ENCODE measurements at regions not wholly inside any gene's neighbourhood (a gene's known extent, or its start where the extent isn't known, plus 50 kb on each side); places are given as distances from the start of the nearest gene placed in this dataset.
"Not testable (repeated sequence)": the region's sequence is repeated elsewhere in the genome, so short reads cannot be mapped to it uniquely, and the experiment has no call there.

DNA sequence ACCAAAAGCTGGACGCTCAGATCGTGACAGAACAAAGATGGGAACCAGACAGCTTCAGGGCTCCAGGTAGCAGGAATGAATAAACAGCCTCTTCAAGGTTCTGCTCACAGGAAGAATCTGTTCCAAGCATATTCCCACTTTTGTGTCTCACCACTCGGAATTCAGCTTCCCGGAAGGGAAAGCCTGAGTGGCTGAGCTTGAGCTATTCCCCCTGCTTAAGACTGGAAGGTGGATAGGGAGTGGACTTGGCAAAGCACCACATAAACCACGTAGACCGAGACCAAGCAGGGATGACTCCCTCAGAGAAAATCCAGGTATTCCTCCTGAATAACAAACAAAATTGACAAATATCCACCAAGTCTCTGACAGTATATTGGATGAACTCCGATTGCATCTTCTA is 180.2 kb upstream of the NR2F2 start:
- Histone ChIP-seq H3K4me2 (ENCODE audit: low read depth, low read length, poor library complexity, severe bottlenecking) (no peak overlapping the region), H3K27me3 (ENCODE audit: low read length) (no peaks in the 10 kb centered on the region), H3K4me1 (ENCODE audit: low read length) (no peaks in the 10 kb centered on the region), H4K20me1 (ENCODE audit: insufficient read depth, low read depth, low read length) (no peaks in the 10 kb centered on the region), H3K9me3 (ENCODE audit: low read length) (peaks cover 37% of the 10 kb centered on the region), H2AFZ (ENCODE audit: low read length) (no peak overlapping the region), H3K79me2 (ENCODE audit: low read length) (no peaks in the 10 kb centered on the region), H3K27ac (ENCODE audit: low read length) (no peak overlapping the region), H3K9ac (ENCODE audit: low read length) (no peak overlapping the region), H3K36me3 (ENCODE audit: insufficient read depth, low read length) (no peaks in the 10 kb centered on the region), H3K4me3 (ENCODE audit: low read length) (no peak overlapping the region), H3K9me2 (replicated peaks; ENCODE audit: insufficient read depth, low read length) (no peaks in the 10 kb centered on the region)
- DNase-seq, result no peak

DNA sequence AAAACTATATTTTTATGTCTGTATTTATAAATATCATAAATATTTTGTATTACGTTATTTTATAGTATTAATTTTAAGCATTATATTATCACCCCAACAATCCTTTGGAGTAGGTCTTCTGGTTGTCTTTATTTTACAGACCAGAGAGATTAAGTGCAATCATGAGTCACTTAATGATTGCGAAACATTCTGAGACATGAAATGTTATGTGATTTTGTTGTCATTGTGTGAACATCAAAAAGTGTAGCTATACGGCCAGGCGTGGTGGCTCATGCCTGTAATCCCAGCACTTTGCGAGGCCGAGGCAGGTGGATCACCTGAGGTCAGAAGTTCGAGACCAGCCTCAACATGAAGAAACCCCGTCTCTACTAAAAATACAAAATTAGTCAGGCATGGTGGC is 178.8 kb upstream of the NR2F2 start:
- not testable (repeated sequence) for H2AFZ ChIP-seq (ENCODE audit: low read length); H3K9ac ChIP-seq (ENCODE audit: low read length); H3K4me2 ChIP-seq (ENCODE audit: low read depth, low read length, poor library complexity, severe bottlenecking); H3K27me3 ChIP-seq (ENCODE audit: low read length); H4K20me1 ChIP-seq (ENCODE audit: insufficient read depth, low read depth, low read length); H3K4me1 ChIP-seq (ENCODE audit: low read length); H3K36me3 ChIP-seq (ENCODE audit: insufficient read depth, low read length); H3K4me3 ChIP-seq (ENCODE audit: low read length); DNase-seq; H3K27ac ChIP-seq (ENCODE audit: low read length); H3K9me2 ChIP-seq (replicated peaks; ENCODE audit: insufficient read depth, low read length); H3K79me2 ChIP-seq (ENCODE audit: low read length)
- H3K9me3 ChIP-seq (ENCODE audit: low read length), result peaks cover 27% of the 10 kb centered on the region

DNA sequence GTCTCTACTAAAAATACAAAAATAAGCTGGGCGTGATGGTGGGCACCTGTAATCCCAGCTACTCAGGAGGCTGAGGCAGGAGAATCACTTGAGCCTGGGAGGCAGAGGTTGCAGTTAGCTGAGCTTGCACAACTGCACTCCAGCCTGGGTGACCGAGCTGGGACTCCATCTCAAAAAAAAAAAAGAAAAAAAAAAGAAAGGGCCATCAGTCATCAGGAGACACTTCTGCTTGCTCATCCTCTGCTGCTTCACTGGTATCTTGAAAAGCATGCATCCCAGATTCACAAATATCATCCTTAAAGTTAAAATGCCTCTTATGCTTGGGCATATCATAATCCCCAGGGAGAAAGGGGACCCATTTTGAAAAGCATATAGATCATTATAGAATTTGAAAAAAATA is 176.6 kb upstream of the NR2F2 start:
- H3K4me2 ChIP-seq (ENCODE audit: low read depth, low read length, poor library complexity, severe bottlenecking), result no peak overlapping the region
- no peak overlapping the region for H2AFZ ChIP-seq (ENCODE audit: low read length)
- no peaks in the 10 kb centered on the region for H3K4me1 ChIP-seq (ENCODE audit: low read length)
- H4K20me1 ChIP-seq (ENCODE audit: insufficient read depth, low read depth, low read length), result no peaks in the 10 kb centered on the region
- H3K4me3 ChIP-seq (ENCODE audit: low read length), result no peak overlapping the region
- H3K79me2 ChIP-seq (ENCODE audit: low read length), result no peaks in the 10 kb centered on the region
- H3K9me3 ChIP-seq (ENCODE audit: low read length), result peaks cover 23% of the 10 kb centered on the region
- H3K9ac ChIP-seq (ENCODE audit: low read length), result no peak overlapping the region
- H3K27ac ChIP-seq (ENCODE audit: low read length), result no peak overlapping the region
- H3K9me2 ChIP-seq (replicated peaks; ENCODE audit: insufficient read depth, low read length), result no peaks in the 10 kb centered on the region
- DNase-seq, result no peak
- no peaks in the 10 kb centered on the region for H3K27me3 ChIP-seq (ENCODE audit: low read length)
- no peaks in the 10 kb centered on the region for H3K36me3 ChIP-seq (ENCODE audit: insufficient read depth, low read length)

DNA sequence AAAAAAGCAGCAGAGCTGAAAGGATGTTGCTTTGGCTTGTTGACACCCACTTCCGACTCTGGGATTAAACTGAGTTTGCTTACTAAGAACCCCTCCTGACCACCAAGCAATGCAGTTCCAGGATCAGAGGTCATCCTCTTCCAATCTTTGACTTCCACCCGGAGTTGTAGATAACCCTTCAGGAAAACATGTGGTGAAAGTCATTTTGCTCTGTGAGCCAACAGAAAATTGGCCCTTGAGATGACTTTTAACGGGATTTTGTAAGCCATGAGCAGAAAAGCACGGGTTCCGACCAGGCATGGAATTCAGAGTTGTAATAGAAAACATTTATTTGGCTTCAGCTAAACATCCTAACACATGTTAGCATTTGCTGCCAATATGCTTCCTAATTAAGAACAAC is 171.6 kb upstream of the NR2F2 start:
- Histone ChIP-seq H3K9me3 (ENCODE audit: low read length) (peaks cover 6% of the 10 kb centered on the region), H3K4me2 (ENCODE audit: low read depth, low read length, poor library complexity, severe bottlenecking) (no peak overlapping the region), H3K27me3 (ENCODE audit: low read length) (no peaks in the 10 kb centered on the region), H3K9me2 (replicated peaks; ENCODE audit: insufficient read depth, low read length) (no peaks in the 10 kb centered on the region), H3K4me3 (ENCODE audit: low read length) (no peak overlapping the region), H3K4me1 (ENCODE audit: low read length) (no peaks in the 10 kb centered on the region), H3K79me2 (ENCODE audit: low read length) (no peaks in the 10 kb centered on the region), H3K27ac (ENCODE audit: low read length) (no peak overlapping the region), H3K36me3 (ENCODE audit: insufficient read depth, low read length) (no peaks in the 10 kb centered on the region), H4K20me1 (ENCODE audit: insufficient read depth, low read depth, low read length) (no peaks in the 10 kb centered on the region), H2AFZ (ENCODE audit: low read length) (no peak overlapping the region), H3K9ac (ENCODE audit: low read length) (no peak overlapping the region)
- DNase-seq, result no peak

DNA sequence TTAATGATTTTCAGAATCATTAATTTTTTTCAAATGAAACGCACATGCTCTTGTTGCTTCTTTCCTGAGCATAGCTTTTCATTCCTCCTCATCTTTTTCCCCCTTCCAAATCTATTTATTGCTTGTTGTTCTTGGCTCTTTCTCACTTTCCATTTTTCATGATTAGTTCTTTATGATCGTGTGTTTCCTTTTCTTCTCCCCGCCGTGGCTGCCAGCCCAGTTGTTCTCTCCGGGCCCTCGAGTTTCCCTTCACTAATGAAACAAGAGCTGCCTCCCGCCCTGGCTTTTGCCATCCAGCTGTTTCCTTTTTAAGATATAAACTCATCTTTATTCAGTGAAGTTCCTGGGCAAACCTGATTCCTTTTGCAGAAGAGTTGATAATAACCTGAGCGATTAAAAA is 170.2 kb upstream of the NR2F2 start:
- no peaks in the 10 kb centered on the region for H3K9me2 ChIP-seq (replicated peaks; ENCODE audit: insufficient read depth, low read length)
- no peak overlapping the region for H3K4me3 ChIP-seq (ENCODE audit: low read length)
- H3K27ac ChIP-seq (ENCODE audit: low read length), result no peak overlapping the region
- H3K27me3 ChIP-seq (ENCODE audit: low read length), result no peaks in the 10 kb centered on the region
- no peak overlapping the region for H3K4me2 ChIP-seq (ENCODE audit: low read depth, low read length, poor library complexity, severe bottlenecking)
- H3K9me3 ChIP-seq (ENCODE audit: low read length), result peaks cover 8% of the 10 kb centered on the region
- no peaks in the 10 kb centered on the region for H4K20me1 ChIP-seq (ENCODE audit: insufficient read depth, low read depth, low read length)
- no peak overlapping the region for H2AFZ ChIP-seq (ENCODE audit: low read length)
- H3K79me2 ChIP-seq (ENCODE audit: low read length), result no peaks in the 10 kb centered on the region
- no peak overlapping the region for H3K9ac ChIP-seq (ENCODE audit: low read length)
- no peaks in the 10 kb centered on the region for H3K36me3 ChIP-seq (ENCODE audit: insufficient read depth, low read length)
- H3K4me1 ChIP-seq (ENCODE audit: low read length), result no peaks in the 10 kb centered on the region
- no peak for DNase-seq

DNA sequence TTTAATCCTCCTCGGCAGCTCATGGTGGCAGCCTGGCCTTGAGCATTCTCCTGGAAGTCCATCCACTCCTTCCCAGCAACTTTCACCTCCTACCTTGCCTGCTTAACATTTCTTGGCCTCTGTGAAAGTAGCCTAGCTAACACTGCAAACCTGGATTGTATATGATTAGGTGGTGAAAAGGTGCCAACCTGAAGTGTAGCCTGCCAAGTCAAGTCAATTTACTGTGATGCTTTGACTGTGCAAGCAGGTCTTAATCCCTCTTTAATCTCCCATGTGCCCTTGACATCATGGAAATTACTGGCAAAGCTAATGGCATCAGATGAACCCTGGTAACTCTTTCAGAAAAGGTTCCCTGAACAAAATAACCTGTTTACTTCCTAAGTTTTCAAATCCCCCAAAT is 169.7 kb upstream of the NR2F2 start:
- Histone ChIP-seq H3K9ac (ENCODE audit: low read length) (no peak overlapping the region), H3K27ac (ENCODE audit: low read length) (no peak overlapping the region), H3K27me3 (ENCODE audit: low read length) (no peaks in the 10 kb centered on the region), H3K79me2 (ENCODE audit: low read length) (no peaks in the 10 kb centered on the region), H3K4me3 (ENCODE audit: low read length) (no peak overlapping the region), H2AFZ (ENCODE audit: low read length) (no peak overlapping the region), H3K9me3 (ENCODE audit: low read length) (peaks cover 8% of the 10 kb centered on the region), H3K4me2 (ENCODE audit: low read depth, low read length, poor library complexity, severe bottlenecking) (no peak overlapping the region), H3K36me3 (ENCODE audit: insufficient read depth, low read length) (no peaks in the 10 kb centered on the region), H3K9me2 (replicated peaks; ENCODE audit: insufficient read depth, low read length) (no peaks in the 10 kb centered on the region), H3K4me1 (ENCODE audit: low read length) (no peaks in the 10 kb centered on the region), H4K20me1 (ENCODE audit: insufficient read depth, low read depth, low read length) (no peaks in the 10 kb centered on the region)
- no peak for DNase-seq

DNA sequence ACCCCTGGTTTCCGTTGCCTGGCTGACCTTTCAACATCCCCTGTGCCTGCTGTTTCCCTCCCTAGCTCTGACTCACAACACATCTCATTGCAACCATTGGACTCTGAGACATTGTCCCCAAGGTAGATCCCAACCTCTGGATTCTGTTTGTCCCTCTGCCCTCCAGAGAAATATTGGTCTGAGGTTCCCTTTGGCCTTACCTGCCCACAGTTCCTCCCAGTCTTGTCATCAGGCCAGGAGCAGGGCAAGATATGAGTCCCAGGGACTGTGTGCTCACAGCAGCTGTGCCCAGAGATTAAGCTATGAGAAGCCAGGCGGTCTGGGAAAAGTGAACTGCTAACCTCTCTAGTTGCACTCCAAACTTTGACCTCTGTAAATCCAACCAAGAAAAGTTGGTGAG is 168.2 kb upstream of the NR2F2 start:
- Histone ChIP-seq H3K4me1 (ENCODE audit: low read length) (no peaks in the 10 kb centered on the region), H3K9me3 (ENCODE audit: low read length) (peaks cover 10% of the 10 kb centered on the region), H3K36me3 (ENCODE audit: insufficient read depth, low read length) (no peaks in the 10 kb centered on the region), H3K4me3 (ENCODE audit: low read length) (no peak overlapping the region), H3K79me2 (ENCODE audit: low read length) (no peaks in the 10 kb centered on the region), H2AFZ (ENCODE audit: low read length) (no peak overlapping the region), H3K27me3 (ENCODE audit: low read length) (no peaks in the 10 kb centered on the region), H3K9ac (ENCODE audit: low read length) (no peak overlapping the region), H3K9me2 (replicated peaks; ENCODE audit: insufficient read depth, low read length) (no peaks in the 10 kb centered on the region), H3K4me2 (ENCODE audit: low read depth, low read length, poor library complexity, severe bottlenecking) (no peak overlapping the region), H4K20me1 (ENCODE audit: insufficient read depth, low read depth, low read length) (no peaks in the 10 kb centered on the region), H3K27ac (ENCODE audit: low read length) (no peak overlapping the region)
- DNase-seq, result no peak

DNA sequence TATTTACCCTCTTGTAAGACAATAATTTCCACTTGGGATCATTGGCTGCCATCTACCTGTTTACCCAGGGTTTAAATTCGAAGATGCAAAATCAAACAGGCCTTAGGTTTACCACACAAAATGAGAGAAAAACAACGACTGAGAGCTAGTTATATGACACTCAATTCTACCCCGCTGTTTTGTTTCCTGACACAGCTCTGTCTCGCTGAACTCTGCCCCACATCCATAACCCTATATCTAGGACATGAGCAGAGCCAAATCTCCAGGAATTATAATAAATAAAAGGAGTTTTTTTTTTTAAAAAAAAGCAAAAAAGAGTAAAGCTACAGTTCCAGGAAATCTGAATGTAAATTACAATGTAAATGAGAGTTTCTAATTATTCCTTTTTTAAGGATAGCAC is 165.4 kb upstream of the NR2F2 start:
- Histone ChIP-seq H3K9ac (ENCODE audit: low read length) (no peak overlapping the region), H3K9me2 (replicated peaks; ENCODE audit: insufficient read depth, low read length) (no peaks in the 10 kb centered on the region), H4K20me1 (ENCODE audit: insufficient read depth, low read depth, low read length) (no peaks in the 10 kb centered on the region), H2AFZ (ENCODE audit: low read length) (no peak overlapping the region), H3K27me3 (ENCODE audit: low read length) (no peaks in the 10 kb centered on the region), H3K9me3 (ENCODE audit: low read length) (peaks cover 7% of the 10 kb centered on the region), H3K27ac (ENCODE audit: low read length) (no peak overlapping the region), H3K4me3 (ENCODE audit: low read length) (no peak overlapping the region), H3K36me3 (ENCODE audit: insufficient read depth, low read length) (no peaks in the 10 kb centered on the region), H3K79me2 (ENCODE audit: low read length) (no peaks in the 10 kb centered on the region), H3K4me2 (ENCODE audit: low read depth, low read length, poor library complexity, severe bottlenecking) (no peak overlapping the region), H3K4me1 (ENCODE audit: low read length) (no peaks in the 10 kb centered on the region)
- no peak for DNase-seq

DNA sequence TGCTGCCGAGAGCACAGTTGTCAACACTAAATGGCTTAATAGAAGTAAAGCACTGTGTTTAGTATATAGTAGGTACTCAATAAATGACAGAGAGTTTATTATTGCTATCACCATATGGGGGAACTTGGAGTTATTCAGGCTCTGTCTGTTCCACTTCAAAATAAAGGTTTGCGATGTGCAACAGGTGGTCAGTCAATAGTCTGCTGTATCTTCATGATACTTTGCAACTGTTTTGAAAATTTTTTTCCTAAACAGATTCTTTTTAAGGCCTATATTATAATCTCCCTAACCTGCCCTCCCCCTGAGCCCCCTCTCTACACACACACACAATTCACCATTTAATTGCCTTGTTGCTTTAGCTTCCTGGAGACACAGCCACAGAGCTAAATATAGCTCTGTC is 164.7 kb upstream of the NR2F2 start:
- no peak overlapping the region for H3K9ac ChIP-seq (ENCODE audit: low read length)
- peaks cover 7% of the 10 kb centered on the region for H3K9me3 ChIP-seq (ENCODE audit: low read length)
- H3K36me3 ChIP-seq (ENCODE audit: insufficient read depth, low read length), result no peaks in the 10 kb centered on the region
- no peaks in the 10 kb centered on the region for H3K4me1 ChIP-seq (ENCODE audit: low read length)
- H3K79me2 ChIP-seq (ENCODE audit: low read length), result no peaks in the 10 kb centered on the region
- DNase-seq, result no peak
- H3K27ac ChIP-seq (ENCODE audit: low read length), result no peak overlapping the region
- H2AFZ ChIP-seq (ENCODE audit: low read length), result no peak overlapping the region
- H3K27me3 ChIP-seq (ENCODE audit: low read length), result no peaks in the 10 kb centered on the region
- no peak overlapping the region for H3K4me3 ChIP-seq (ENCODE audit: low read length)
- no peak overlapping the region for H3K4me2 ChIP-seq (ENCODE audit: low read depth, low read length, poor library complexity, severe bottlenecking)
- no peaks in the 10 kb centered on the region for H4K20me1 ChIP-seq (ENCODE audit: insufficient read depth, low read depth, low read length)
- no peaks in the 10 kb centered on the region for H3K9me2 ChIP-seq (replicated peaks; ENCODE audit: insufficient read depth, low read length)

Measured in Karpas-422 (cell line).